MV-4-11 (cell line): ENCODE measurements at regions not wholly inside any gene's neighbourhood (a gene's known extent, or its start where the extent isn't known, plus 50 kb on each side); places are given as distances from the start of the nearest gene placed in this dataset.
"Not testable (repeated sequence)": the region's sequence is repeated elsewhere in the genome, so short reads cannot be mapped to it uniquely, and the experiment has no call there.

Experiments
- DNase-seq: peaks from one replicate; lab custom pipeline; 2025; lab: John Stamatoyannopoulos, UW

DNA sequence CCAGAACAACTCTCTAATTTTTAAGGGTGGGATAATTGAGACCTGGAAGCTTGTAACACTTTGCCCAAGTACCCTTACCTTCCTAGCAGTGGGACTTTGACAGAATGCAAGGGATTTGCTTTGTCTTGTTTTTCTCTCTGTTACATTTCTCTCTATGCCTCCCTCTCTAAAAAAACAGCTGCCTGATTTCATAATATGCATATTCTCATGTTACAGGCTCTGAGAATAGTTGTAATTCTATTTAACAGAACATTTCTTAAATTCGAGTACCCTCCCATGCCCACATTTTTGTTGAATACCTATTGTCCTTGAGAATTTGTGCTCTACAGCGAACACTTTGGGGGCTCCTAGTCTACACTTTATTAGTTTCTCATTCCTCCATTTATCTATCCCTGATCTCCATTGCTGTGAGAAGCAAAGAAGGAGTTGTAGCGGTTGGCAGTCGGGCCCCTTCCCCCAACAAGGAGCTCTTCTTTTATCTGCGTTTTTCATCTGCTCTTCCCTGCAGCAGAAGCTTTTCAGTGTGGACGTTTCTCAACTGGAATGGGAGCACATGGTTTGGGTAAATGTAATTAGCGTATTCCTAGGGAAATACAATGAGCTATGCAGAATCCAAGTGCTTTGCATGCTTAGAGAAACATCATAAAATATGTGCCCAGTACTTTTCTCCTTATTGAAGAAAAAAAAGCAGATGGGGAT, 117.7 kb upstream of the CCDC90B start:
- no peak for DNase-seq

DNA sequence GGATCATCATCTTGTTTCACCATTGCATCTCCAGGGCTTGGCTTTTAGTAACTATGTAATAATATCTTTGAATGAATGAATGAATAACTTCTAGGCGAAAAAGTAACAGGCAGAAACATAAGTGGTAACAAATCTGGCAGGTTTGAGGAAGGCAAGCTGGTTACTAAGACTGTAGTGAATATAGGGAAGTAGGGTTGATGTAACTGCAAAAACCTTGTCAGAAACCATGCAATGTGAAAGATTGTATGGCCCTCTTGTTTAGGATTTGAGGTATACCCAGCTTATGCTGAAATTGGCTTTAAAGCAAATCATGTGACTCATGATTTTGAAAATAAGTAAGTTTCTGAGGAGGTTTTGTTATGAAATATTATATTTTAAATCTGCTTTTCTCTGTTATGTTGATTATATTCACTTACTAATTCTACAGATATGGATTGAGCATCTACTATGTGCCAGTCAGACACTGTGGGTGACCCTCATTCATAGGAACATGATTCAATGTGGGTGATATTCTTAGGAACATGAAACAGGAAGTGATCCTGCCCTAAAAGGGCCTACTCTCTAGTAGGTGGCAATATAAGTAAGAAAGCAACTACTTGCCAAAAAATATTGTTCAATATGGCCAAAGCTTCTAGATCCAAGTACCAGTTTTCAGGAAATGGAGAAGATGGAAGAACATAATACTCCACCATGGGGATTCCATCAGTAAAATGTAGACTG, 115.5 kb upstream of the CCDC90B start:
- peak; percentile 84 for DNase-seq

DNA sequence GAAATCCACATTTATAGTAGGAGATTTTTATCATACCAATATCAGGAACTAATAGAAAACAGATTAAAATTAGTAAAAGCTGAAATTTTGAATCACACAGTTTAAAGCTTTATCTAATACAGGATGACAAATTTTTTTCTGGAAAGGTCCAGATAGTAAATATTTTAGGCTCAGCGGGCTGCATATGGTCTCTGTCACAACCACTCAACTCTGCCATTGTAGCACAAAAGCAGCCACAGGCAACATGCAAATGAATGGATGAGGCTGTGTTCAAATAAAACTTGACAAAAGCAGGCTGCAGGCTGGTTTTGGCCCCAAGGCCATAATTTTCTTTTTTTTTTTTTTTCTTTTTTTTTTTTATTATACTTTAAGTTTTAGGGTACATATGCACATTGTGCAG, 108.2 kb upstream of the CCDC90B start:
- no peak for DNase-seq

DNA sequence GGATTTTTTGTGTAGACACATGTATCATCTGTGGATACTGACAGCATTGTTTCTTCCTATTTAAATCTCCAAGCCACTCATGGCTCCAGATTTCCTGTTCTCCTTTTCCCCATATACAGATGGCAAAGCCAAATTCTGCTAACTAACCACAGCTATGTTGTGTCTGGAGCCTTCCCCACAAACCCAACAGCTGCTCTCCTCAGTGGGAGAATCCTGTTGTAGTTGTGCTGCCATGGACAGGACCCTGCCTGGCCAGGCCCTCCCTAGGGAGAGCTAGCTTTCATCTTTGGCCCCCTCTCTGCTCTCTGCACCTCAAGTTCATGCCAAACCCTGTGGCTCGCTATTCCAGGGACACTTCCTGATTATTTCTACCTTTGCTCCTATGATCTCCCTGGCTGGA, 106.4 kb upstream of the CCDC90B start:
- peak; percentile 47 for DNase-seq

DNA sequence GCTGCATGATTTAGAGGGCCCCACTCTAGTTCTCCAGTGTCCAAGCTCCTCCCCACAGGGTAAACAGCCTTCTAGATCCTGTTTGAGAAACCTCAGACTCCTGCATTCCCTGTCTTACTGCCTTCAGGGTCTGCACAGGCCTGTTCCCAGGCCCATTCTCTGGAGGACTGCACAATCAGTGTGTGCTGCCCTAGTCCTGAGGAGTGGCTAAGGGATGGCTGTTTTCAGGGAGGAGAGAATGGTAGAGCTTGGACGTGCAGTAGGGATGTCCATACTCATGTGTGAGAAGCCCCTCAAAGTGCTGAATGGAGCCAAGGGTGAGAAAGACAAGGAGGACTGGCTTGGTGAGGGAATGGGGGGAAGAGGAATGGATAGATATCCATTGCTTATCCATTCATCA, 103.8 kb upstream of the CCDC90B start:
- no peak for DNase-seq

DNA sequence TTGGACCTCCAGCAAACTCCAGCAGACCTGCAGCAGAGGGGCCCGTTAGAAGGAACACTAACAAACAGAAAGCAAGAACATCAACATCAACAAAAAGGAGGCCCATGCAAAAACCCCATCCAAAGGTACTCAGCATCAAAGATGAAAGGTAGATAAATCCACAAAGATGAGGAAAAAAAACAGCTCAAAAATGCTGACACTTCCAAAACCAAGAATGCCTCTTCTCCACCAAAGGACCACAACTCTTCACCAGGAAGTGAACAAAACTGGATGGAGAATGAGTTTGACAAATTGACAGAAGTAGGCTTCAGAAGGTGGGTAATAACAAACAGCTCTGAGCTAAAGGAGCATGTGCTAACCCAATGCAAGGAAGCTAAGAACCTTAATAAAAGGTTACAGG, 97.7 kb upstream of the CCDC90B start:
- DNase-seq: not testable (repeated sequence)

DNA sequence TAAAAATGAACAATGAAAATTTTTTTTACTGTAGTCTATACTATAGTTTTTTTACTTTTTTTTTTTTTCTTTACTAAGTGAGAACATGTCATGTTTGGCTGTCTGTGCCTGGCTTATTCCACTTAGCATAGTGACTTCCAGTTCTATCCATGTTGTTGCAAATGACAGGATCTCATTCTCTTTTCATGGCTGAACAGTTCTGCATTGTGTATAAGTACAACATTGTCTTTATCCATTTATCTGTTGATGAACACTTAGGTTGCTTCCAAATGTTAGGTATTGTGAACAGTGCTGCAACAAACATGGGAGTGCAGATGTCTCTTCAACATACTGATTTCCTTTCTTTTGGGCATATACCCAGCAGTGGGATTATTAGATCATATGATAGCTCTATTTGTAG, 88.1 kb upstream of the CCDC90B start:
- no peak for DNase-seq

DNA sequence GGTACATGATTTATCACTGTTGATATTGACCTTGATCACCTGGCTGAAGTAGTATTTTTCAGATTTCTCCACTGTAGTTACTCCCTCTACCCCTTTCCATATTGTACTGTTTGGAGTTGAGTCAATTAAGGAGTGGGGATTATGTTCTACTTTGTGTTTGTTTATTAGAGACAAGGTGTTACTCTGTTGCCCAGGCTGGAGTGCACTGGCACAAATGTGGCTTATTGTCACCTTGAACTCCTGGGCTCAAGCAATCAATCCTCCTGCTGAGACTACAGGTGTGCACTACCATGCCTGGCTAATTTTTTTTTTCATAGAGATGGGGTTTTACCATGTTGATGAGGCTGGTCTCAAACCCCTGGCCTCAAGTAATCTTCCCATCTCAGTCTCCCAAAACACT, 85.3 kb upstream of the CCDC90B start:
- no peak for DNase-seq

DNA sequence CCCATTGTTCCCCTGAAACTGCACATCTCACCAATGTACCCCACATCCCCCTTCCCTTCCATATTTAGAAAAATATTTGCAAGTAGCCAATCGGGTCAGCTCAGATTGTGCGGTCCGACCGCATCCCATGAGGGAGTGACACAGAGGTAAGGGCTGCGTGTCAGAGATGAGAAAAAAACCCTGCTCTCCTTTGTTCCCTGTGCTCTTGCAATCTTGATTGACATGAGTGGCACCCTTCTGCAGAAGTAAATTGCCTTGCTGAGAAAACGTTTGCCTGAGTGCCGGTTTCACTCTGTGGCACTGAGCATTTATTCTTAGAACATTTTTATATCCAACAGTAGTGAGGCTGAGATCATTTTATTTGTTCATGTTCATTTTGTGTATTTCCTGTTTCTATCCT, 81.6 kb upstream of the CCDC90B start:
- DNase-seq: no peak

DNA sequence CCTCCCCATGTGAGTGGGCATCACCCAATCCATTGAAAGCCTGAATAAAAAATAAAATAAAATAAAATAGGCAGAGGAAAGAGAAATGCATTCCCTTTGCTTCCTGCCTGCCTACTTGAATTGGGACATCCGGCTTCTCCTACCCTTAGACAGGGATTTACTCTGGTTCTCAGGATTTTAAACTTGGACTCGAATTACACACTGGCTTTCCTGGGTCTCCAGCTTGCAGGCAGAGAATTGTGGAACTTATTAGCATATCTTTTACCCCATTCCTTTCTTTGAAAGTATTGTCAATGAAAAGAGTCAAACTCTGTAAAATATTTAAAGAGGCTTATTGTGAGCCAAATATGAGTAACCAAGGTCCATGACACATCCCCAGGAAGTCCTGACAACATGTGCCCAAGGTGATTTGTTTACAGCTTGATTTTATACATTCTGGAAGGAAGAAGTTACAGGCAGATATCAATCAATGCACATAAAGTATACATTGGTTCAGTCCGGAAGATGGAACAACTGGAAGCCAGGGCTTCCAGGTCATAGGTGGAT, 78.4 kb upstream of the CCDC90B start:
- no peak for DNase-seq

DNA sequence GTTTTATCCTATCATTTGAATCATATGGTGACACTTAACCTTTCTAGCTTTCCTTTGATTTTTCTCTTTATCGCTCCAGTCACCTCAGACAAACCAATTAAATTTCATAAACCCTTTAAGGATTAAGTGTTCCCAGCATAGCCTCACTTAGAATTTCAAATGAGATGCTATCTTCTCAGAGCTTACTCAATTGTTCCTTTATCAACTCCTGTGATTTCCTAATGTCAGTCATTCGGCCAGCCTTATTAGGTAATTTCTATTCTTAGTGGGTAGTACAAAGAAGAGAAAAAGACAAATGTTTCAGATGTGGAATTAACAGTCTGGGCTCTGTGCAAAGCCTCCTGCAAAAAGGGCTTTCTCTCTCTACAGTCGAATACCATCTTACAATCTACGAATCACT, 77.1 kb upstream of the CCDC90B start:
- no peak for DNase-seq

DNA sequence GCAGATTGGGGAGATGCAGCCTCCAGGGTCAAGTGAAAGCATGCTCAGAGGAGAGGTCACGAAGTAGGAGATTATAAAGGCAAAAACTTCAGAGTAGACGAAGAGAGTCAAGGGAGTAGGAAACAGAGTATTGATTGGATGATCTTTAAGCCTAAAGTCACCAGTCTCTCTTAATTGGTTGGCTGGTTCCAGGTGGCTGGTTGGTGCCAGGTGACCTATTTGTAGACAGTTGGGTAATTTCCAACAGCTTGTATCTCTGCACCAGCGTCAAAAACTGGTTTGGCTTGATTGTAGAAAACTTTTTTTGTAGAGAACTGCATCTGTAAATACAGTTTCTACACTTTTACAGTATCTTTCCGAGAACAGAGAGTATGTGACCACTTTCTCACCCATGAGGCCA, 75.7 kb upstream of the CCDC90B start:
- no peak for DNase-seq

DNA sequence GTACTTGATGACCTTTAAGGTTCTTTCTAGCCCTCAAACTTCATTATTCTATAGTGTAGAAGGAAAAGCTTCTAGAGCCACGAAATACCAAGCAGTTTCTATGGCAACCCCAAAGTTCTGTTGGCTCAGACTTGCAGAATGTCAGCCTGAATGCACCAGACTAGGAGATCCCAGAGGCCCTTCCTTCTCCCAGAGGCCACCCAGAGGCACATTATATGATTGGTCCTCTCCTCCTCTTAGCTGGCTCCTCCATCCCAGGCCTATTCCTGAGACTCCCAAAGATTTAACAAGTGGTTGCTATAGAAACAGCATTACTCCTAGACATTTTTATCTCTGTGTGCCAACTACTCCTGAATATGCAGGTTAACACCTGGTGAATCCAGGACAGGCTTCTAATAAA, 69.2 kb upstream of the CCDC90B start:
- DNase-seq: no peak

DNA sequence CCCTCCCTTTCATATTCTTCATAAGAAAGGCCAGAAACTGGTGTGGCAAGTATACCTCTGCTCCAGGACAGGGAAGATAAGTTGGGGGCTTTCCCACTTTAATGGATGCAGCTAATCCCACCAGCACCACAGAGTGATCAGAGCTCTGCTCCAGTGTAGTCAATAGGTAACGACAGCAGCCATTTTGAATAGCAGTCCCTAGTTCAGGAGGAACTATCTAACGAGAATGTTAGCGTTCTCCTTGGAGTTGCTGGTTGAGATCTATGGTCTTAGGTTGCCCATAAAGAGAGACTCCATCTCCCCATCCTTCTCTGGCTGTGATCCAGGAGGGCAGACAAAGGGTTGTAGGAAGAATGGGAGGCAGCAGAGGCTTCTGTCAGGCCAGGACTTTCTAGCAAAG, 64.0 kb upstream of the CCDC90B start:
- DNase-seq: no peak

DNA sequence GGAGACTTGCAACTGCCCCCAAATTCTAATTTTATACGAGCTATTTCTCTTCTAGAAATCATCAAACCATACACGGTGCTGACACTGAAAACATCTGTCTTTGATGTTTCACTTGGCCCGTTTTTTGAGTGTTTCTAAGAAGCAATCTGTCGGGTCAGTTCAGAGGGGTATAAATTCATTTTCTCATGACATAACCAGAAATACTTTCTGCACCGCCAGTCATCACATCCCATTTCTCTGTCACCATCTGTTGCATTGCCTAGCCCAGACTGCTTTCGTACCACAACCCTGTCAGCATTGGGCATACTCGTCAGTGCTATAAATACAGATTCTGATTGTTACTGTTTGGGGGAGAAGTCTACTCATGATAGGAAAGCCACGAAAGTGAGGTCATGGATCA, 63.1 kb upstream of the CCDC90B start:
- peak; percentile 92 for DNase-seq

DNA sequence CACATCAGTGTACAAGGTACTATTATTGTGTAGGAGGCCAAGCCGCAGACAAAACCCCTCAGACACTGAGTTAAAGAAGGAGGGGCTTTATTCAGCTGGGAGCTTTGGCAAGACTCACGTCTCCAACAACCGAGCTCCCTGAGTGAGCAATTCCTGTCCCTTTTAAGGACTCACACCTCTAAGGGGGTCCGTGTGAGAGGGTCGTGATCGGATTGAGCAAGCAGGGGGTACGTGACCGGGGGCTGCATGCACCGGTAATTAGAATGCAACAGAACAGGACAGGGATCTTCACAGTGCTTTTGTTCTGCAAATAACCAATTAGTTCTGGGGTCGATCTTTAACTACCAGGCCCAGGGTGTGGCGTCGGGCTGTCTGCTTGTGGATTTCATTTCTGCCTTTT, 60.5 kb upstream of the CCDC90B start:
- peak; percentile 37 for DNase-seq

DNA sequence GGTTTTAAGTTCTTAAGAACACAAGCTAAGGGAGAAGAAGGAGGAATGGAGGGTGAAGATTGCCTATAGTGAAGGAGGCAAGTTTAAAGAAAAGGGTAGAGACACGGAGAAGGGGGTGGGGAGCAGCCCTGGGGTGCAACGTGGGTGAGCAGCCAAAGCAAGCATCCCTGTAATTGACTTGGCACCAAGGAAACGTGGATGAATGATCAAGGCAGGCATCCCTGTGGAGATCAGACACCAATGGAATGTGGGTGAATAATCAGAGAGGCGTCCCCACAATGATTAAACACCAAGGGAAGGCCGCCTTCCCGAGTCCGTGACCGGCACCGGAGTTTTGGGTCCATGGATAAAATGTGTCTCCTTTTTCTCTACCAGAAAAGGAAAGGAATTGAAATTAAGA, 58.4 kb upstream of the CCDC90B start:
- not testable (repeated sequence) for DNase-seq

DNA sequence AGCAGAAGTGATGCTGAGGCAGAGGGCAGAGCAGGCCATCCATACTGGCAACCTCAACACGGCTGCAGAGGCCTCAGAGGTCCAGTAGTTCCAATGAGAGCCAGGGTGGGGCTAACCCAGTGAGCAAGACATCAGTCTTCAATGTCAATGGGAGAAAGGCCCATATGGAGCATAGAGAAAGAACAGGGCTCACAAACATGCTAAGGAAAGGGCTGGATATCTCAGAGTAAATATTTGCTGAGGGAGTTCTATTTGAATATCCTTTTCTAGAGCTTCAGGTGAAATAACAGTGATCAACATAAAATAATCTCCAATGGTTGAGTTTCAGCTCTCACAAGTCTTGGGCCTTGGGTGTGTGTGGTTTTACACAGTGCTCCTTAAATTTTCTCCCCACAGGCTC, 50.8 kb upstream of the CCDC90B start:
- no peak for DNase-seq
